ENCODE measurements at regions not wholly inside any gene's neighbourhood (a gene's known extent, or its start where the extent isn't known, plus 50 kb on each side); places are given as distances from the start of the nearest gene placed in this dataset.

DNA sequence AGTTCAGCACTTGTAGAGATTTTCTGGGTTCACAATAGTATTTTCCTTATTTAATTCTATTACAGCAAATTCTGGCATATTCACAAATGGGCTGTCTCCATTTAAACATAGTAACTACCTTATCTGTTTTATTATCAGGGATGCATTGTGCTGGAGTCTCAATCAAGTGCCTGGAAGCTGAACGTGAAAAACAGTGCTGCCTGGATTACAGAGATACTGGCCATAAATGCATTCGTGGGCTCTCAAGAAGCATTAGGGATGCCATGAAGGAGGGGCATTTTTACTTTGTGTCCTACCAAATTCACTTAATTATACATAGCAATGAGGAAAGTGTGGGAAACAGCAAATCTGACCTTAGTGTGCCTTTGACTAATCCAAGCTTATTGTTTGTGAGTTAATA lies 184.6 kb downstream of the ABCC12 start:
- no peak for DNase-seq (ENCODE audit: low read depth in 3 of 3)

DNA sequence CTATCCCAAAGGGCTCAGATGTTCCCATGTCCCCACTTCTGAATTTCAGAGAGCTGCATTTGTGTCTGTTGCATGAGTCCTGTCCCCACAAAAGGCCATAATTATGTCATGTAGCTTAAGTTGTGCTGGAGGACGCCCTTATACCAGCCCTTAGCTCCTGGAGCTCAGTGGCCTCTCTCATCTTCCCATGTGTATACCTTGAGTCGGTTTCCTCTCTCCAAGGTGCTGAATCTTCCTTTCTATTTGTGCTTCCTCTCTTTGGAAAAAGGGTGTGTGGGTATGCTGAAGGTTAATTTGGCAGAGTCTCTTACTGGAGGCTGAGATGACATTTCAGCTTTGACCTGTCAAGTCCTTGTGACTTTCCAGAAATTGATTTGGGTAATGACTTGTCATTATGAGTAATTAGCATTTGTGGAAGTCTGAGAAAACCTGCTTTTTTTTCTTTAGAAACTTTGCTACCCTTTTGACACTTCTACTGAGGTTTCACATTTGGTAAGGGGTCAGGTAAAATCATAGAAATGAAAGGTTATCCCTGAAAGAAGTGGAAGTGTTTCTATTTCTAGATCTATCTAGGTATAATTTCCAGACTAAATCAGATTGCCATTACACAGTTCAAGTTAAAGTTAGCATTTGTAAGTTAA lies 185.4 kb downstream of the ABCC12 start:
- DNase-seq (ENCODE audit: low read depth in 3 of 3): no peak

GRCh38 chr16:47967374-47967773 lies 188.4 kb downstream of the ABCC12 start:
- DNase-seq (ENCODE audit: low read depth in 3 of 3): no peak

DNA sequence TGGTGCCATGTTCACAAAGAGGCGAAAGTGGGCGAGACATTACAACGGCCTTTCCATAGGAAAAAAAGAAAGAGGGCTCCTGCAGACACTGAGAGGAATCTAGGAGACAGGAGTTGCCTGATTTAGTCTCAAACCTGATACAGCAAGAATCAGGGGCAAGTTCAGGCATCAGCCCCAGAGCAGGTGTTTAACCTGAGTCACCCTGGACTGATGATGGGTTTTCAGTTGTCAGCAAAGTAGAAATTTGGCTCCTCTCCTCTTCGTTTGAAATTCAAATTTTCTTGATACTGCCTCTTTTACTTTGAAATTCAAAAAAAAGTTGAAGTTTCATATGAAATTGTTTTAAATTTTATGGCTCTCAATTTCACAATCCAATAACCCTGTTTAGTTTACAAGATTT lies 189.5 kb downstream of the ABCC12 start:
- DNase-seq (ENCODE audit: low read depth in 3 of 3): no peak

GRCh38 chr16:47965439-47965838 lies 190.4 kb downstream of the ABCC12 start:
- DNase-seq (ENCODE audit: low read depth in 3 of 3): no peak

DNA sequence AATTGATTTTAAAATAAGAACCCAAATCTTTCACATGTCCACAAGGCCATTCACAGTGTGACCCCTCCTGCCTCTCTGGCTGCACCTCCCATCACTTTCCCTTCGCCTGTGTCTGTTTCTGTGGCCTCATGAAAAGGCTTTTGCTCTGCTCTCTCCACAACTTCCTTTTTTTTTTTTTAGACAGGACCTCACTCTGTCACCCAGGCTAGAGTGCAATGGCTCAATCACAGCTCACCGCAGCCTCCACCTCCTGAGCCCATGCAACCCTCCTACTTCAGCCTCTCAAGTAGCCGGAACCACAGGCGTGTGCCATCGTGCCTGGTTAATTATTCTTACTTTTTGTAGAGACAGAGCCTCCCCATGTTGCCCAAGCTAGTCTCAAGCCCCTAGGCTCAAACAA lies 197.1 kb downstream of the ABCC12 start:
- no peak for DNase-seq (ENCODE audit: low read depth in 3 of 3)

DNA sequence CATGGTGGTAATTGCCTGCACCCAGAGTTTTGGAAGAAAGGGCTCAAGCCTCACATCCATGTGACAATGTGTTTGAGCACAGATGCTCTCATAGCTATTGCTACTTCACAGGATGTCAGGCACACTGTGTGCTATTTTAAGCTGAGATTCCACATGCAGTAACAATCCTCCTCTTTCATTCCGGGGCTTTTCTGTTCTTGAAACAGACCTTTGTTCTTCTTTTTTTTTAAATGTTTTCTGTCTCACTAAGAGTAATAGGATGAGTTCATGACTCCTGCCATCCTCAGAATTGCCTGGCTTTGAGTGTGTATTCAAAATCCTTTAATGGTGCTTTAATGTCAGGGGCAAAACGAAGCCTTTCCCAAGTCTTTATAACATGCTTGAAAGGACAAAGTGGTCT lies 198.9 kb downstream of the ABCC12 start:
- DNase-seq (ENCODE audit: low read depth in 3 of 3): no peak

DNA sequence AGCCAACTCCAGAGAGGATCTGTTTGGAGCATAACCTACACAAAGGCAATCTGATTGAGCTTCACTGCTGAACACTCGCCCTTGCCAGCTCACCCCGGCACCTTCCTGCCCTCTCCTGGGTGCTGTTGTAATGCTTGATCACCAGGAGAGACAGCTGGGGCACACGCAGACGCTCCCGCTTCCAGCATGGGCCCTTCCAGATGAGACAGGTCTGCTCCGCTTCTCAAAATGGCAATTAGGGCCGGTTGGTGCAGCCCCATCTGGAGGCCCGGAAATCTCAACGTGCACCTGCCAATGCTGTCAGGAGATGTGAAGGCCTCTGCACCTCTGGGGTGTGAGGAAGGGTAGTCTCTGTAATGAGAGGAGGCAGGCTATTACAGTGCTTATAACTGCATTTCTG lies 206.1 kb downstream of the ABCC12 start:
- DNase-seq (ENCODE audit: low read depth in 3 of 3): no peak

DNA sequence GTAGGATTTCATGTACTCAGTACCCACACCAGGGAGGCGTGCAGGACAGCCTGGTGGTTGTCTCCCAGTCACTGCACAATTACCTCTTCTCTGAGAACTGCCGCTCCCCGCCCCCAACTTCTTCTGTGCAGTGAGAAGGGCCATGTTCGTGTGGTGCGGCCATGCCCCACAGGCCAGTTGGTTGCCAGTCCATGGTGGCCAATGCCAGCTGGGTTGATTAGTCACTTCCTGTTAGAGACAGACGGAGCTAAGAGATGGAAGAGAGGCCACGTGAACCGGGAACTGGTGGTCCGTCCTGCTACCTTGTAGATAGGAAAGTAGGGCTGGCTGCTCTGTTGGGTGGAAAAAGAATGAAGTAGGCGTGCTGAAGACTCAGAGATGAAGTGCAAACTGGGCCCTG lies 206.5 kb downstream of the ABCC12 start:
- no peak for DNase-seq (ENCODE audit: low read depth in 3 of 3)

DNA sequence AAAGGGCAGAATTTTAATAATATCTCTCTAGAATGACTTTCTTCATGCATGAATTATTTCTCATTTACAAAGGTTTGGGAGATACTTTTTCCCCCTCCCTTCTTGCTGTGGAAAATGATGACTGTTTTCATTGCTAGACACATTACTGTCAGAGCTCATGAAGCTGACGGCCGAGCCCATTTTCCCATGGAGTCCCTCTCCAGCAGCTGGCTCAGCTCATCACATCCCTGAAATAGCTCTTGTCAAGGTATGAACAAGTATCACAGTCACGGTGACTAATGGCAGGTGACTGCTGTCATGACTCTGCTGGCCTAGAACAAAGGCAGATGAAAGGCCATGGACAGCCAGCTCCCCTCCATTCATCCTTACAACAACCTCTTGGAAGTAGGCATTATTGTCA lies 208.1 kb downstream of the ABCC12 start:
- no peak for DNase-seq (ENCODE audit: low read depth in 3 of 3)

DNA sequence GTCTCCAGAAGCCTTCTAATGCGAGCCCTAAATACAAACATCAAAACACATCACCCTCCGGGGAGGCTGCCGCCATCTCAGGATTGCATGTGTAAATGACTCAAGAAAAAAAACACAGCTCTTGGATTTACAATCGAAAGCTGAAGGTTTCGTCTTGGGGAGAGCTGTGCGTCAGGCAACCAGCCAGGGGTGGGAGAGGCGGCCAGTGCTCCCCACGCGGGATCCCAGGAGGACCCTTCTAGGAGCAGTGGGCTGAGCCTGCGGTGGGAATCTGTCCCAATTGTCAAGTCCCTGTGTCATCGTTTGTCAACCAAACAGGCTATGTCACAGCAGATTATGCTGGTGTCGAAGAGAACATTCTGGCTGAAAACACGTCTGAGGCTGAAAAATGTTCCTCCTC lies 209.7 kb downstream of the ABCC12 start:
- no peak for DNase-seq (ENCODE audit: low read depth in 3 of 3)

- DNase-seq (ENCODE audit: low read depth in 3 of 3): no peak
Observed at GRCh38 chr16:47944589-47944988, 211.2 kb downstream of the ABCC12 start.

DNA sequence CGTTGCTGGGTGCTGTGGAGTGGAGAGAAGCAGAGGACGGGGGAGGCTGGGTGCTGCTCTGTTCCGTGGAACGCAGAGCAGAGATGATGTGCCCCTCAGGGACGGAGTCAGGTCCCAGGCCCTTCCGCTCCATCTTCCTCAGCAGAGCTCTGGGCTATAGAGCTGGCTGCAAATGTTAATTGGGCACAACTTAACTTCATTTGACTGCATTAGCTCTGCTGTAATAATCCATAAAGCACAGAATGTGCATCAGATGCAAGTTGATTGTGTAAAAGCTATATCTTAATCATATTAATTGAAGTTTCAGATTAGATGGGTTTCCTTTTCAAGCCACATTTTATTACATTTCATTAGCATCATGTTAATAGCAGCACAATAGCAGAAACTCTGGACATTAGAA lies 212.6 kb downstream of the ABCC12 start:
- no peak for DNase-seq (ENCODE audit: low read depth in 3 of 3)

DNA sequence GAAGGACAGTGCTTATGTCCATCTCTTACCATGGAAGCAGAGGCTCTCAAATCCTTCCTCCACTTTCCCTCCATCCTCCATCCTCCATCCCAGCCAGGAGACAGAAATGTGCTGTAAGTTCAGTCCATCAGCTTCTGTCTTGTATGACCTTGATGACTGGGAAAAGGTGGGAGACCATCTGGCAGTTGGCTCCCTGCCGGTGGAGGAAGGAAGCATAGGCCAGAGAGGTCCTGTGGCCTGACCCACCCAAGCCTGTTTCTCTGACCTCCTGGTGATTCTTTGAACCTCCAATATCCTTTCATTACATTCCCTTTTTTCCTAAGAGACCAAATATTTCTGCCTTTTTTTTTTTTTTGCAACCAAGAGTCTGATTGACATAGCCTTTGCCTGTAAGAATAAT lies 215.3 kb downstream of the ABCC12 start:
- no peak for DNase-seq (ENCODE audit: low read depth in 3 of 3)

DNA sequence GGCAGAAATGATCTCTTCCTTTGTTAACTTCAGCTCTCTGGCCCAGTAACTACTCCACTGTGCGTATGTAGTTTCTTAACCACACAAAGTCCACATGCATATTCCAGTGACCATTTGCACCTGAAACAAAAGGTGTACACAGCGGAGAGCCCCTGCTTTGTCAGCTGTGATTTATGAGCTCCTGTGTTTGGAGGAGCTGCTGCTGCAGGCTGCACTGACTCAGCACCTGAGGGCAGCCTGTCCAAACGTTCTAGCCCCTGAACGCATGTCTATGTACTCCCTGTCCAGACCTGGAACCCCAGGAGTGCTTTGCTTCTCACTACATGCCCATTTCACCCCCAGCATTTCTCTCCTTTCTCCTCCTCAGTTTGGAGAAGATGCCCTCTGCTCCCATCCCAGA lies 216.1 kb downstream of the ABCC12 start:
- DNase-seq (ENCODE audit: low read depth in 3 of 3): no peak

GRCh38 chr16:47938272-47938671 lies 217.5 kb downstream of the ABCC12 start:
- no peak for DNase-seq (ENCODE audit: low read depth in 3 of 3)

DNA sequence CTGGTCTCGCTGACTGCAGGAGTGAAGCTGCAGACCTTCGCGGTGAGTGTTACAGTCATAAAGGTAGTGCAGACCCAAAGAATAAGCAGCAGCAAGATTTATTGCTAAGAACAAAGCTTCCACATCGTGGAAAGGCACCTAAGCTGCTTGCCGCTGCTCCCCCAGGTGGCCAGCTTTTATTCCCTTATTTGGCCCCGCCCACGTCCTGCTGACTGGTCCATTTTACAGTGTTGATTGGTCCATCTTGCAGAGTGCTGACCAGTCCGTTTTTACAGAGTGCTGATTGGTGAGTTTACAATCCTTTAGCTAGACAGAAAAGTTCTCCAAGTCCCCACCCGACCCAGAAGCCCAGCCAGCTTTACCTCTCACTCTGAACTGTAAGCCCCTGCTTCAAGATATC lies 227.8 kb downstream of the ABCC12 start:
- DNase-seq (ENCODE audit: low read depth in 3 of 3): no peak

- no peak for DNase-seq (ENCODE audit: low read depth in 3 of 3)
Observed at GRCh38 chr16:47927330-47927729, 228.5 kb downstream of the ABCC12 start.

DNA sequence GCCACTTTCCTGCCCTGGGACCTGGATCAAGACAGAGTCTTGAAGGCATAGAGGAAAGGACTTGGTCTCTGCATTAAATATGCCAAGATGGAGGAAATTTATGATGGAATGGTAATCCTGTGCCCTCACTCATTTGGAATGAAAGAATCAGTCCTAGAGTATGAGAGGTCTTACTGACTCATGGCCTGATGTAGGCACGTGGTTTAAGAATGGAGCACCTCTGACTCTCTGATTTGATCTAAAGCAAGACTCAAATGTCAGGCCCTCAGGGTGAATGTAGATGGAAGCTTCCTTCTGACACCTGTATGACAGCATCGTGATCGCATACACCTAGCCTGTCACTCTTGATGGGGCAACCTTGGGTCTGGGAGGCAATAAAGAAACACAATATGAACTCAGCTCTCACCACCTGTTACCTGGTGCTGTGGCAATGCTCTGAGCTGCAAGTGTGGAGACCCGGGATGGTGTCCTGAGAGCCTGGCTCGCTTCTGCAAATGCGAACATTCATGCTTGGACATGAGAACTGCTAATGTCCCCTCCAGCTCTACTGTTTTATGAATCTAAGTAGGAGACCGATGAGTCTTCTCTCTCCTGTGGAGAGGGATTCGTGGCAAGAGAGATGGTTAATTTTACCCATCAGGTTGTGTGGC lies 229.9 kb downstream of the ABCC12 start:
- no peak for DNase-seq (ENCODE audit: low read depth in 3 of 3)

GRCh38 chr16:47924950-47925349 lies 230.8 kb downstream of the ABCC12 start:
- no peak for DNase-seq (ENCODE audit: low read depth in 3 of 3)

DNA sequence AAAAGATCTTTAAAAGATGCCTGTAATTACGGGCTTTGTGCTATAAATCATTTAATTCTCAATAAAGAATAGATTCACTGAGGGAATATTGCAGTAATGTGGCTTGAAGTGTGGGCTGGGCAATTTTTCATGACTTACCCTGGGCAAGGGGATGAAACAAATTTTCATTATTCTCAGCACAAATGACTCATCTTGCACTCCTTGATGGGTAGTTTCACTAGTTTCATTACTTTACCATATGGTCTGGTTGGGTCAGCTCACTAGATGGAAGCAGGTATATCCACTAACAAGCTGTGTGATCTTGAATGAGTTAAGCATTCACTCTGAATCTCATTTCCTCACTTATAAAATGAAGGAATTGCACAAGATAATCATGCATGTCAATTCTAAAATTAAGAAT lies 234.3 kb downstream of the ABCC12 start:
- DNase-seq (ENCODE audit: low read depth in 3 of 3): no peak

GRCh38 chr16:47920709-47921108 lies 235.1 kb downstream of the ABCC12 start:
- DNase-seq (ENCODE audit: low read depth in 3 of 3): no peak

DNA sequence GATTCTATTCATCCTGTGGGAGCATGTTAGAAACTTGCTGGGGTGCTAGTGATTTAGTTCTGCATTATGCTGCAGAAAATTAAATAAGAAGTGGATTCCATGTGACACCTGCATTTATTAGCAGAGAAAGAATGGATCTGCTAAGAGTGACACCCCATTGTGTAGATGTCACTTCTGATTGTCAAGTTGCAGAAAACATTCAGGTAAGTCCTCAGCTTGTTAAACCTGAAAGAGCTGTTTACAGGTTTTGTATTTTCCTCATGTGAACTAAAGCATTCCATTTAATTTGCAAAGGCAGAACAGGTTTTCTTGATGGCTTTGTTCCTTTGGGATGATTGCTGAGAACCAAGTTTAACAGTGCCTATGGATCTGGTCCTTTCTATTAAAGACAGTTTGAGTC lies 238.7 kb downstream of the ABCC12 start:
- DNase-seq (ENCODE audit: low read depth in 3 of 3): no peak

GRCh38 chr16:47916266-47916665 lies 239.5 kb downstream of the ABCC12 start:
- no peak for DNase-seq (ENCODE audit: low read depth in 3 of 3)

Data from stimulated activated CD4-positive, alpha-beta T cell treated with anti-CD3 and anti-CD28 coated beads, TNF-alpha, amount 100 ng/mL, for 48 hours (primary cell).